T-helper 1 cell treated with Interleukin-12 subunit alpha and Interleukin-12 subunit beta and Interleukin-4 antibody, amounts not matched to agents 30 μg/mL and 1 μg/mL, for 36 hours (primary cell): ENCODE measurements at regions not wholly inside any gene's neighbourhood (a gene's known extent, or its start where the extent isn't known, plus 50 kb on each side); places are given as distances from the start of the nearest gene placed in this dataset.

ENCODE experiments used
- H3K27ac Mint-ChIP-seq: one replicate; pipeline ENCODE4 v1.8.0; 2021; ENCODE audit warnings: mild to moderate bottlenecking, mixed read lengths
- H3K27me3 Mint-ChIP-seq: one replicate; pipeline ENCODE4 v1.8.0; 2021; ENCODE audit warnings: low read depth, mixed read lengths
- H3K36me3 Mint-ChIP-seq: one replicate; pipeline ENCODE4 v1.8.0; 2021; ENCODE audit warnings: low read depth, mixed read lengths
- H3K4me1 Mint-ChIP-seq: one replicate; pipeline ENCODE4 v1.8.0; 2021; ENCODE audit warnings: low read depth, mixed read lengths
- H3K4me3 Mint-ChIP-seq: one replicate; pipeline ENCODE4 v1.8.0; 2021; ENCODE audit warnings: mild to moderate bottlenecking, moderate library complexity, mixed read lengths
- H3K9me3 Mint-ChIP-seq: one replicate; pipeline ENCODE4 v1.8.0; 2021; ENCODE audit warnings: mixed read lengths

GRCh38 chr12:39000370-39000769 is 95.0 kb upstream of the CPNE8 start:
- no peaks in the 10 kb centered on the region for H3K4me1 Mint-ChIP-seq
- no peaks in the 10 kb centered on the region for H3K9me3 Mint-ChIP-seq
- no peaks in the 10 kb centered on the region for H3K27me3 Mint-ChIP-seq
- H3K27ac Mint-ChIP-seq: no peak overlapping the region
- no peak overlapping the region for H3K4me3 Mint-ChIP-seq
- no peaks in the 10 kb centered on the region for H3K36me3 Mint-ChIP-seq

DNA sequence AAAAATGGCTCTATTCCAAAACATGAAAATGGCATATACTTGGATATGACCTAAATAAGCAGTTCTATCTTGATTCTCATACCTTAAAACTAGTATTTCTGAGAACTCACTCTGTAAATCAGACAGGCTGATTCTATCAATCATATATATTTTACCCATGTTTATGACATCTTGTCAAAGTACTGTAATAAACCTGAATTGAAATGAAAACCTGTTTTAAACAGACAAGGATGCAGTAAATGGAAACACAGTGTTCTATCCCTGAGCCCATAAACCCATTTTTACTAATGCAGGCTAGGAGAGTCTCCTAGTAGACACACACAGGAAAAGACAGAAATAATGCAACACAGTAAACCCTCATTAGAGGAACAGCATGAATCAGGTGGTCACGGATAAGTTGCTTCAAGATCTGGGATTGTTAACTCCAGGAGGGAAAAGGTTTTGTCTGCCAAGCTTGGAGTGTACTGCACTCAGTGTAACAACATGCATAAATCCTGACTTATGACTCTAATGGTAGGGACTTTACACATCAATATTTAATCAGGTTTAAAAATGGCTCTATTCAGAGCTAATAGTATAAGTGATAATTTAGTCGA is 93.6 kb upstream of the CPNE8 start:
- H3K4me3 Mint-ChIP-seq: no peak overlapping the region
- no peaks in the 10 kb centered on the region for H3K4me1 Mint-ChIP-seq
- no peaks in the 10 kb centered on the region for H3K27me3 Mint-ChIP-seq
- H3K27ac Mint-ChIP-seq: no peak overlapping the region
- H3K9me3 Mint-ChIP-seq: no peaks in the 10 kb centered on the region
- no peaks in the 10 kb centered on the region for H3K36me3 Mint-ChIP-seq

DNA sequence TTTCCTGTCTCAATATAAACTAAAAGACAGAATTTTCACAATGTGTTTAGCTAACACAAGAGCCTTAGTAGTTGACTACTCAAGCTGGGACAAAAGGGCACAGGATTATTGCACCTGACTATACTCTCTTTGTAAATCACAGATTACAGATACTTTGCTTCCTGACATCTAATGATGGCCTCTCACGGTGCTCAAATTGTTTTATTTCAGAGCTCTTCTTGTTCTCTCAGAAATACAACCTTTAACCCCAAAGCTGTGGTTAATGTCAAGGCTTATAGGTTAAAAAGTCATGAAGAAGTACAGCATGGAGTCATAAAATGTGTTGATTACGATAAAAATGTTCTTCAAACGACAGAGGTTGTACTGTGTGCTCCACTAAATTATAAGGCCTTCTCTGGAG is 89.9 kb upstream of the CPNE8 start:
- H3K27ac Mint-ChIP-seq: no peak overlapping the region
- no peaks in the 10 kb centered on the region for H3K4me1 Mint-ChIP-seq
- no peak overlapping the region for H3K4me3 Mint-ChIP-seq
- H3K27me3 Mint-ChIP-seq: no peaks in the 10 kb centered on the region
- H3K9me3 Mint-ChIP-seq: peaks cover 5% of the 10 kb centered on the region
- H3K36me3 Mint-ChIP-seq: no peaks in the 10 kb centered on the region

GRCh38 chr12:38985961-38986360 is 80.6 kb upstream of the CPNE8 start:
- peaks cover 39% of the 10 kb centered on the region for H3K9me3 Mint-ChIP-seq
- H3K4me3 Mint-ChIP-seq: no peak overlapping the region
- no peaks in the 10 kb centered on the region for H3K36me3 Mint-ChIP-seq
- no peaks in the 10 kb centered on the region for H3K4me1 Mint-ChIP-seq
- H3K27me3 Mint-ChIP-seq: no peaks in the 10 kb centered on the region
- no peak overlapping the region for H3K27ac Mint-ChIP-seq

GRCh38 chr12:38984388-38984787 is 79.0 kb upstream of the CPNE8 start:
- Mint-ChIP-seq H3K4me3 (no peak overlapping the region), H3K9me3 (peaks cover 39% of the 10 kb centered on the region), H3K27me3 (no peaks in the 10 kb centered on the region), H3K27ac (no peak overlapping the region), H3K4me1 (no peaks in the 10 kb centered on the region), H3K36me3 (no peaks in the 10 kb centered on the region)

GRCh38 chr12:38983117-38983571 is 77.8 kb upstream of the CPNE8 start:
- Mint-ChIP-seq H3K4me3 (no peak overlapping the region), H3K27ac (no peak overlapping the region), H3K9me3 (peaks cover 33% of the 10 kb centered on the region), H3K4me1 (no peaks in the 10 kb centered on the region), H3K27me3 (no peaks in the 10 kb centered on the region), H3K36me3 (no peaks in the 10 kb centered on the region)

- Mint-ChIP-seq H3K4me1 (no peaks in the 10 kb centered on the region), H3K9me3 (peaks cover 4% of the 10 kb centered on the region), H3K27ac (no peak overlapping the region), H3K36me3 (no peaks in the 10 kb centered on the region), H3K27me3 (no peaks in the 10 kb centered on the region), H3K4me3 (no peak overlapping the region)
Measured at GRCh38 chr12:38977132-38977531, 71.7 kb upstream of the CPNE8 start.

DNA sequence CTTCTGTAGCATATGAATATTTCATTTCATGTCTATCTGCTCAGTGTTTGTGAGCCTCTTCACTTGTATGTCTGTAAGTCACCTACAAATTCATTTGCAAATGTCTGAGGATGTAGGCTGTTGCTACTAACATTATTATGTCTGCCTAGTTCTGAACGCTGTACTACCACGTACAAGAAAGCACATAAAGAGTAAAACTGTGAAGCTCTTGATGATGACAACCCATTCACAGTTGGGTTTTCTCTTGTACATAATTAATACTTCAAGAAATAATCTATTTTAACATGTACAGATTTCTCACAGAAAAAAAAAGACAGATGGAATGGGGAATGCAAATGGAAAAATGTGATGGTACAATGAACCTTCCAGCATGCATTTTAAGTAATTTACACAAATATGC is 64.3 kb upstream of the CPNE8 start:
- Mint-ChIP-seq H3K27ac (no peak overlapping the region), H3K4me3 (no peak overlapping the region), H3K27me3 (no peaks in the 10 kb centered on the region), H3K4me1 (no peaks in the 10 kb centered on the region), H3K9me3 (no peaks in the 10 kb centered on the region), H3K36me3 (no peaks in the 10 kb centered on the region)

- no peaks in the 10 kb centered on the region for H3K27me3 Mint-ChIP-seq
- no peak overlapping the region for H3K4me3 Mint-ChIP-seq
- H3K36me3 Mint-ChIP-seq: no peaks in the 10 kb centered on the region
- no peaks in the 10 kb centered on the region for H3K9me3 Mint-ChIP-seq
- no peak overlapping the region for H3K27ac Mint-ChIP-seq
- no peaks in the 10 kb centered on the region for H3K4me1 Mint-ChIP-seq
Measured at GRCh38 chr12:38961683-38962082, 56.3 kb upstream of the CPNE8 start.

- H3K4me3 Mint-ChIP-seq: no peak overlapping the region
- H3K27ac Mint-ChIP-seq: no peak overlapping the region
- H3K4me1 Mint-ChIP-seq: no peaks in the 10 kb centered on the region
- no peaks in the 10 kb centered on the region for H3K36me3 Mint-ChIP-seq
- H3K9me3 Mint-ChIP-seq: no peaks in the 10 kb centered on the region
- H3K27me3 Mint-ChIP-seq: no peaks in the 10 kb centered on the region
Measured at GRCh38 chr12:38961012-38961411, 55.6 kb upstream of the CPNE8 start.

DNA sequence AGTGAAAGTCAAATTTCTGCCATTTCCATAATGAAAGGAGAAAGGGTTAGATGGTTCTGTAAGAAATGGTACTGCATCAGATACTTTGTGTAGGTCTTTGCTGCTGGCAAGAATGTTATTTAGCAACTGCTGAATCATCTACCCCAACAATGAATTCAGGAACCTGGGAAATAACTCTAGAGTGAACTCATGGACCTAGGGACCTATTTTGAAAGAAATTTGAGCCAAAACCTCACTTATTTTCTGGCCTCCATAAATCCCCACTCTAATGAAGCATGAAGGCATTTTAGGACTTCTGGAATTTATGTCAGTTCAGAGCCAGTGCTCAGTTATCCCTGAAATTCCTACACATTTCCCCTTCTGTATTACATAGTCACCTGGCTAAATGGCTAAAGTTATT is 50.9 kb upstream of the CPNE8 start:
- H3K9me3 Mint-ChIP-seq: no peaks in the 10 kb centered on the region
- no peak overlapping the region for H3K4me3 Mint-ChIP-seq
- H3K4me1 Mint-ChIP-seq: no peaks in the 10 kb centered on the region
- no peak overlapping the region for H3K27ac Mint-ChIP-seq
- no peaks in the 10 kb centered on the region for H3K27me3 Mint-ChIP-seq
- no peaks in the 10 kb centered on the region for H3K36me3 Mint-ChIP-seq
